Neural cell (in vitro differentiated cells): ENCODE measurements at regions not wholly inside any gene's neighbourhood (a gene's known extent, or its start where the extent isn't known, plus 50 kb on each side); places are given as distances from the start of the nearest gene placed in this dataset.

ENCODE experiments used
- H2AFZ ChIP-seq: fragments of 200-600, 300-800 bp; sonication (generic), shearing (Covaris generic); 2 replicates; pipeline ENCODE4 v1.6.0; 2014; ENCODE audit warnings: low read depth, mild to moderate bottlenecking, antibody characterized with exemption, low read length, moderate library complexity
- H3F3A ChIP-seq: fragments of 200-600 bp; shearing (Covaris generic); 2 replicates; pipeline ENCODE4 v1.6.1; 2016; ENCODE audit warnings: mild to moderate bottlenecking, moderate library complexity, mixed read lengths, antibody characterized with exemption, low read length; ENCODE audit not compliant: insufficient read depth, poor library complexity, severe bottlenecking
- H3K27ac ChIP-seq: fragments of 200-600, 300-800 bp; sonication (generic), shearing (Covaris generic); 2 replicates; pipeline ENCODE4 v1.5.1; 2014; ENCODE audit warnings: mild to moderate bottlenecking, low read length, moderate library complexity
- H3K27me3 ChIP-seq: fragments of 300-800, 200-600 bp; sonication (generic), shearing (Covaris generic); 2 replicates; pipeline ENCODE4 v1.6.0; 2014; ENCODE audit warnings: mild to moderate bottlenecking, low read depth, low read length, moderate library complexity; ENCODE audit not compliant: insufficient read depth
- H3K36me3 ChIP-seq: fragments of 300-800, 200-600 bp; sonication (generic), shearing (Covaris generic); 2 replicates; pipeline ENCODE4 v1.5.1; 2014; ENCODE audit warnings: mild to moderate bottlenecking, antibody characterized with exemption, low read length, moderate library complexity; ENCODE audit not compliant: insufficient read depth
- H3K4me2 ChIP-seq: fragments of 300-800, 200-600 bp; sonication (generic), shearing (Covaris generic); 2 replicates; pipeline ENCODE4 v1.6.0; 2014; ENCODE audit warnings: mild to moderate bottlenecking, low read length
- H3K4me3 ChIP-seq: fragments of 300-800, 200-600 bp; sonication (generic), shearing (Covaris generic); 2 replicates; pipeline ENCODE4 v1.5.1; 2014; ENCODE audit warnings: mild to moderate bottlenecking, low read length, moderate library complexity
- H3K79me2 ChIP-seq: fragments of 200-600 bp; shearing (Covaris generic); replicated peaks from 2 replicates; pipeline ENCODE4 v1.6.0; 2014; ENCODE audit warnings: mild to moderate bottlenecking, low read length, moderate library complexity; ENCODE audit not compliant: insufficient read depth
- H3K9ac ChIP-seq: fragments of 300-800, 200-600 bp; sonication (generic), shearing (Covaris generic); 2 replicates; pipeline ENCODE4 v1.6.1; 2016; ENCODE audit warnings: mild to moderate bottlenecking, low read length, mixed read lengths
- H3K9me2 ChIP-seq: fragments of 200-600 bp; shearing (Covaris generic); 2 replicates; pipeline ENCODE4 v1.6.1; 2016; ENCODE audit warnings: mild to moderate bottlenecking, low read length, mixed read lengths; ENCODE audit not compliant: insufficient read depth
- H3K9me3 ChIP-seq: fragments of 200-600, 300-800 bp; sonication (generic), shearing (Covaris generic); 2 replicates; pipeline ENCODE4 v1.6.1; 2016; ENCODE audit warnings: mild to moderate bottlenecking, mixed run types, low read length, moderate library complexity, mixed read lengths
- H4K20me1 ChIP-seq: fragments of 200-600 bp; shearing (Covaris generic); 2 replicates; pipeline ENCODE4 v1.6.1; 2016; ENCODE audit warnings: mild to moderate bottlenecking, mixed run types; ENCODE audit not compliant: insufficient read depth
- CTCF ChIP-seq: fragments of 450-650 bp; IDR thresholded peaks from 2 replicates; pipeline ENCODE4 v1.5.1; 2014; ENCODE audit warnings: antibody characterized with exemption, mild to moderate bottlenecking, moderate library complexity; ENCODE audit not compliant: poor library complexity, severe bottlenecking
- EP300 ChIP-seq: fragments of 450-650 bp; conservative IDR thresholded peaks from 2 replicates; pipeline ENCODE4 v1.6.1; 2014; ENCODE audit warnings: antibody characterized with exemption, mild to moderate bottlenecking, moderate library complexity; ENCODE audit not compliant: poor library complexity, severe bottlenecking
- EZH2 ChIP-seq: fragments of 200-600, 300-800 bp; shearing (Covaris generic), sonication (generic); IDR thresholded peaks from 2 replicates; pipeline ENCODE4 v1.6.1; 2014; ENCODE audit warnings: antibody characterized with exemption, low read length, borderline replicate concordance, mild to moderate bottlenecking; ENCODE audit not compliant: insufficient read depth, poor library complexity, severe bottlenecking
- MXI1 ChIP-seq: fragments of 450-650 bp; conservative IDR thresholded peaks from 2 replicates; pipeline ENCODE4 v1.6.1; 2014; ENCODE audit warnings: antibody characterized with exemption, mild to moderate bottlenecking; ENCODE audit not compliant: poor library complexity, severe bottlenecking
- POLR2AphosphoS5 ChIP-seq: IDR thresholded peaks from 2 replicates; pipeline ENCODE4 v1.6.1; 2012
- RAD21 ChIP-seq: fragments of 450-650 bp; conservative IDR thresholded peaks from 2 replicates; pipeline ENCODE4 v1.6.1; 2014; ENCODE audit warnings: antibody characterized with exemption, mild to moderate bottlenecking, moderate library complexity
- REST ChIP-seq: IDR thresholded peaks from 2 replicates; pipeline ENCODE4 v1.6.1; 2012; ENCODE audit warnings: borderline replicate concordance
- SMC3 ChIP-seq: fragments of 450-650 bp; conservative IDR thresholded peaks from 2 replicates; pipeline ENCODE4 v1.6.1; 2014; ENCODE audit warnings: antibody characterized with exemption, mild to moderate bottlenecking, moderate library complexity; ENCODE audit not compliant: poor library complexity
- TAF1 ChIP-seq: IDR thresholded peaks from 2 replicates; pipeline ENCODE4 v1.6.1; 2012; ENCODE audit warnings: low read depth

GRCh38 chr10:65675236-65675635 is 1250.6 kb upstream of the LRRTM3 start:
- Histone ChIP-seq H3K79me2 (no peaks in the 10 kb centered on the region), H3K9me3 (no peaks in the 10 kb centered on the region), H4K20me1 (no peaks in the 10 kb centered on the region), H3F3A (no peaks in the 10 kb centered on the region), H3K9me2 (no peaks in the 10 kb centered on the region), H3K27me3 (no peaks in the 10 kb centered on the region), H3K27ac (no peak overlapping the region), H2AFZ (no peak overlapping the region), H3K4me2 (no peak overlapping the region), H3K9ac (no peak overlapping the region), H3K4me3 (no peak overlapping the region), H3K36me3 (no peaks in the 10 kb centered on the region)
- TF ChIP-seq EP300 (no peak), CTCF (no peak), MXI1 (no peak), REST (no peak), TAF1 (no peak), SMC3 (no peak), RAD21 (no peak), EZH2 (no peak)

GRCh38 chr10:65684896-65685295 is 1240.9 kb upstream of the LRRTM3 start:
- Histone ChIP-seq H3K9me3 (no peaks in the 10 kb centered on the region), H3K9me2 (no peaks in the 10 kb centered on the region), H3K9ac (no peak overlapping the region), H3K36me3 (no peaks in the 10 kb centered on the region), H3K4me2 (no peak overlapping the region), H3F3A (no peaks in the 10 kb centered on the region), H4K20me1 (no peaks in the 10 kb centered on the region), H2AFZ (no peak overlapping the region), H3K27ac (no peak overlapping the region), H3K27me3 (no peaks in the 10 kb centered on the region), H3K79me2 (no peaks in the 10 kb centered on the region), H3K4me3 (no peak overlapping the region)
- TF ChIP-seq REST (no peak), SMC3 (no peak), RAD21 (no peak), EP300 (no peak), TAF1 (no peak), MXI1 (no peak), POLR2AphosphoS5 (no peak)
